NCI-H2196 treated with DMSO at 0.1 percent for 48 hours (cell line): ENCODE measurements at regions not wholly inside any gene's neighbourhood (a gene's known extent, or its start where the extent isn't known, plus 50 kb on each side); places are given as distances from the start of the nearest gene placed in this dataset.
"Not testable (repeated sequence)": the region's sequence is repeated elsewhere in the genome, so short reads cannot be mapped to it uniquely, and the experiment has no call there.

ENCODE experiments used
- DNase-seq: peaks from one replicate; lab custom pipeline; 2025; ENCODE audit not compliant: unreplicated experiment; lab: John Stamatoyannopoulos, UW

DNA sequence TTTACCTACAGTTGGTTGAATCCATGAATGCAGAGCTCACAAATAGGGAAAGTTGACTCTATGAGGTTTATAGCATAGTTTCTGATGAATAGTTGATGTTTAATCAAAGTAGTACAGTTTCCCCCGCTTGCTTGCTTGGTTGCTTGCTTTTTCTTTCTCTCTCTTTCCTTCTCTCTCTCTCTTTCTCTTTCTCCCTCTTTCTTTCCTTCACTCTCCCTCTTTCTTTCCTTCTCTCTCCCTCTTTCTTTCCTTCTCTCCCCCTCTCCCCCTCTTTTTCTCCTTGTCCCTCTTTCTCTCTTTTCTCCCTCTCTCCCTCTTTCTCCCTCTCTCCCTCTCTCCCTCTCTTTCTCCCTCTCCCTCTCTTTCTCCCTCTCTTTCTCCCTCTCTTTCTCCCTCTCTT lies 999.9 kb upstream of the CELF4 start:
- no peak for DNase-seq

DNA sequence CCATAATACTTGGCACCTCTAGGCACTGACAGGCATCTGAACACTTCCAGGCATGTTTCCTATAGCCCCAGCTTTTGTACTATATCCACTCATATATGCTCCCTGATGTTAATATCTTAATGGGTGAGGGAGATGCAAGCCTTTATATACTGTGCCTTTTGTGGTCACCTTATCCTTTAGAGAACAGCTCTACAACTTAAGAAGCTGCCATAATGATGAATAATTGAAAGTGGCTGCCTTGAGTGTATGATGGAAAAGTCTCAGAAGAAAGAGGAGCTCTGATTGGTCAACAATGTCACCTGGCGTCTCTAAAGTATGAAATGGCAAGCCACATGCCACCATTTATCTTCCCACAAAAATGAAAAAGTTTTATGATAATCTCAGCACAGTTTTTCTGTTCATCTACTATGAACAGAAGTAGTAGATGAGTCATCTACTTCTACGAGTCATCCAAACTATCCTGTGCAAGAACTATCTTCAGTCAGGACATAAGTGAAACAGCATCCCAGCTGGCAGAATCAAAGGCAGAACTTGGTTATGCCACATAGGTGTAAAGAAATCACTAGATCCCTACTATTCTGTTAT lies 997.9 kb upstream of the CELF4 start:
- no peak for DNase-seq

DNA sequence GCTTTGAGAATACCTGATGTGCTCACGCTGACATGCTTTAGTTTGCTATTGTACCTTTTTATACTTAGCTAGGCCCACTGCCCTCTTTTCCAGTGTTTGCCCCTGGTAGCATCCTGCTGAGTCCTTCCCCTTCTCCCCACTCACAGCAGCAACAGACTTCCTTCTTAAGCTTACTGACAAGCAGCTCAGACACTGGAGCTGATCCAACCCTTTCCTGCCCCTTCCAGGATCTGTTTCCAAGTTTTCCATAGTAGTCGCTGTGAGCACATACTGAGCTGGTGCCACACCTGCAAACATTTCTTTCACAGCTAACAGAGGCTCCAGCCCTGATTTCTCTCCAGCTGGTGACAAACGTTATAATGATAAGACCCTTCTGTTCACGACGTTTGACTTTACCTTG lies 991.4 kb upstream of the CELF4 start:
- DNase-seq: no peak

DNA sequence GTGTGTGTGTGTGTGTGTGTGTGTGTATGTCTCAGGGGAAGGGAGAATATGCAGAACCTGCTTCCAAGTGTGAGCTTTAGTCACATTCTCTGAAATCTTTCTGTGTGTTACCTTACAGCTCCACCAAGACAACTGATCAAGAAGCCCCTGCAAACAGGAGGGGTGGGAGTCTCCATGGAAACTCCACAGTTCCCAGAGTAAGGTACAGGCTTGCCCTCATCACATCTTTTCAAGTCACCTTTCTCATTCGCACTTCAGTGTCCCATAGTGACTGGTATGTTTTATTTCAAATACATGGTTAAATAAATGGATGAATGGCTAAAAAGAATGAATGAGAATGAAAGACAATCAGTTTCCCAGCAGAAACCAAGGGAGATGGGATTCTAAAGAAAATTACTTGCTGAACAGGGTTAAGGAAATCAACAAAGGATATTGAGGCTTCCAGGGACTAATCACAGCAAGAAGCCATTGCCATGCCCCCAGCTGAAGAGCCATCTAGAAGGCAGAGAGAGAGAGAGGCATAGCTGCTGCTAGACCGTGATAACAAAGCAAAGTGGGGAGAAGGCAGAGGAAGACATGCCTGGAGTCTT lies 987.2 kb upstream of the CELF4 start:
- no peak for DNase-seq

DNA sequence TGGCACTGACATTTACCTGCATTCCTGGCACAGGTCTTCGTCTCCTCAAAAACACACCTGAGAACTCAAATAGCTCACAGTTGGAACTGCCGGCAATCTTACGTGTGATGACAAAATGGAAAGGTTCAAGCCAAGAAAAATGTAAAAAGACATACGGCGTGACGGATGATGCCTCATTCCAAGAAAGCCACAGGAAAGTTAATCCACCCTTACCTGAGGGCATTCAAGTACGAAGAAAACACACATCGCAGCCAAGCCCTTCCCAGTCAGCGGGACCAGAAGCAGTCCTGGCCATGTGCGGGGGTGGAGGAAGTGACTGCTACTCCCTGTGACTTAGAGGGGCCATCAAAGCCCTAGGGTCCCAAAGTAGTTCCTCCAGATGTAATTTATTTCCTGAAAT lies 986.3 kb upstream of the CELF4 start:
- DNase-seq: no peak

DNA sequence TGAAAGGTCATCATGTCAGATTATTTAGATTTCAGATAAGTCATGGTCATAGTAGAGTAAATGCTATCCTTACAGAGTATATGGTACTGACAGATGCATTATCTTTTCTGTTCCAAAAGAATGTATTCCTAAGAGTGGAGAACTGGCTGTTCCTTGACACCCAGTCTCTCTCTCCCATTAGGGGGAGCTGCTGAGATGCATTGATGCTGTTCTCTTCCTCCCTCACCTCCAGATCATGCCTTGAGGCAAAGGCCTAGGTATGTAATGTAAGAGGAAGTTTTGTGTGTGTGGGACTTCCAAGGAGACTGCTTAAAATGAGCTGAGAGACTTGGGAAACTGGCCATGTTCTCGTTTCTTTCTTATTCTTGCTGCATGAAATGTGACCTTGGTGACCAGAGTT lies 979.5 kb upstream of the CELF4 start:
- DNase-seq: no peak

DNA sequence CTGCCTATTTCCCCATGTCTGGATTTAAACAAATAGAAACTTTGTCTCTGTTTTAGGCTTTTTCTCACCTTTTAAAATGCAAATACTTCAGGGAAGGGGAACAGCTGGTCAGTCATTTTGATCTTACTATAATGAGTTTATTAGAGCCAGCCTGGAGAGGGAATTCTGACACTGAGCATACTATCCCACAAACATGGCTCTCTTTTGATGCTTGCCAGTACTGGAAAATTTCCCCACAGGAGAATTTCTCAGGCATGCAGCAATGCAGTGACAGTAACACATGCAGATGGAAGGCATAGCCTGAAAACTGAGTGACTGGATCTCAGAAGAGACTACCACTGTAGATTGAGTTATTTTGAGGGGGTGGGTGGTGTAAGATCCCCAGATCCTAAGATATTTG lies 974.3 kb upstream of the CELF4 start:
- DNase-seq: no peak

DNA sequence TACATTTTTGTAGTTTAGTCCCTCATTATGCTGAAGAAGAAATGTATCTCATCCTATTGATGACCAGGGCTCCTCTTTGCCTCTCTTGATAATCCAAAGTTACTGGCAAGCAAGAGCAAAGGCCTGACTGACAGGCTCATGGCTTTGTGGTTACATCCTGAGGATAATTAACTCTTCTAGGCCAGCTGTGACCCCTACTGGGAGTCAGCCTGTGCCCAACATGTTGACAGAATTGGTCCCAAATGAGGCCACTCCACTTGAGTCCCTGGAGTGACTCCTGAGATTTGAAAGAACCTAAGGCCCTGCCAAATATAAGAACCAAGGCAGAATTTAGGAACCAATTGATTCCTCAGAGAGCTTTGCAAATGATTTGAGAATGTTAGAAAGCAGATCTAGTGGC lies 973.8 kb upstream of the CELF4 start:
- no peak for DNase-seq

DNA sequence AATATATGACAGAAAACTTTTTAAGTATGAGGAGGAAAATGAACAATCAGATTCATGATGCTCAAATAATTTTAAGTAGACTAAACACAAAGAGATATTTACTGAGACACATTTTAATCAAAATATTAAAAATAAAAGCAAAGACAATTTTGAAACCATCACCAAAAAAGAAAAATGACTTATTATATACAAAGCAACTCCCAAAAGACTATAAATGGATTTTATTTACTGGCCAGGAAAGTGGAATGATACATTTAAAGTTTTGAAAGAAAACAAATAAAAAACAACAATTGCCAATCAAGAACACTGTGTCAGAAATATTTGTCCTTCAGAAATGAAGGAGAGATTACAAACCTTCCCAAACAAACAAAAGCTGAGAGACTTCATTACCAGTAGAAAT lies 968.5 kb upstream of the CELF4 start:
- no peak for DNase-seq

DNA sequence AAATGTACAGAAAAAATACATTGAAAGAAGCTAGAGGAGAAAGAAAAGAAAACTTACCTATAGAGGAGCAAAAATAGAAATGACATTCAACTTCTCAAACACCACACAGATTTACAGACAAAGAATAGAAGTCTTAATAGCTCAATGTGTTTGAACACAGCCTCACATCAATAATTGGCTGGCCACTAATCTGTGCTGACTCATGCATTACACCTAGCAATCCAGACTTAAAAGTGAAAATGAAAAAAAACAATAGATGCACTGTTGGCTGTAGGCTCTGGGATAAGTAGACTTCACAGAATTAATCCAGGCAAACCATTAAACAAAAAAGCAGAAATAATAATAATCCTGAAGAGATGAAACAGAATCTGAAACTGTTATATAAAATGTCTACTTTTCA lies 961.3 kb upstream of the CELF4 start:
- DNase-seq: no peak

DNA sequence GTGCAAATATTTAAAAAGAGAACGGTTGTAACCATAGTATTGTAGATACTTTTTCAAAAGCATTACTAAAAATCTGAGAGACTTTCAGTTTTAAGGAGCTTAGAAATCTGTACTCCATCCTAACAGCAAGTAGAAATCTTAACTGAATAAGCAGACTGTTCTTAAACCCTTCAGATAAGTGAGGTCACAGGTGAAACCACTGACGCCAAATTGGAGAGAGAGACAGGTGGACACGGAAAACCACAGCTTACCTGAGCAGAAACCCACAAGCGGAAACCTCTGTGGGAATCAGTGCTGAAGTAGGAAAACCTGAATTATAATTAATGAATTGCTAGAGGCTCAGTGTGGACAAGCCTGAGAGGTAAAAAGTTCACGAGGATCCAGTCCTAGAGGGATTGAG lies 959.4 kb upstream of the CELF4 start:
- DNase-seq: no peak

DNA sequence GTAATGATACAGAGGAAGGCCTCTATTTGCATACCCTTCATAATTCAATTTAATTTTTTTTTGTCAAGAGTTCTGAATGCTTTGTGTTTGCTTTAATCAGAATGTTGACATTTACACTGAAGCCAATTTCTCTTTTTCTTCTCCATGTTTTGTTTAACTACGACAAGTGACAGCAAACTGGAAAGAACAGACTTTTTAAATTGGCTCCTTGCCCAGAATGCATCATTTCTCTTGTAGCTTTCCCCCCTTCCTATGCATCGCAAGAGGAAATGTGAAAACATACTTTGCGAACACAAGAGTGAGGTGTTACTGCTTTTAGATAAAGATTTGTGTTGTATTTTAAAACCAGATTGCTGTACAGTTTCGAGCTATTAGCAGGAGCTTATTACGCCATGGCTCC lies 955.2 kb upstream of the CELF4 start:
- no peak for DNase-seq

DNA sequence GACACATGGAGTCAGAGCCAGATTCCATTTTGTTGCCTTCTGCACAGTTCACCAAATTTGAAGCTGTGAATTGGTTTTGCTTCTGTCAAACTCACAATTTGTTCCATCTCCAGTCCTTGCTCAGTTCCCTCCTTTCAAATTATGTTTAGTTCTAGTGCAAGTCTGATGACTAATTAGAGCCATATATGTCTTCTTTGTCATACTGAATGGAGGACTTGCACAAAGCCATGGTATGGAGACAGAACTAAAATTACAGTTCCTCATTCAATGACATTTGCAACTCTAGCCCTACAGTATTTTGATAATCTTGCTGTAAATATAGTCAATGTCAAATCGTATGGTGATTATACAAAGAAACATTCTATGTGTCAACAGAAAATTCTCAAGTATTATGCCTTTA lies 936.9 kb upstream of the CELF4 start:
- no peak for DNase-seq

DNA sequence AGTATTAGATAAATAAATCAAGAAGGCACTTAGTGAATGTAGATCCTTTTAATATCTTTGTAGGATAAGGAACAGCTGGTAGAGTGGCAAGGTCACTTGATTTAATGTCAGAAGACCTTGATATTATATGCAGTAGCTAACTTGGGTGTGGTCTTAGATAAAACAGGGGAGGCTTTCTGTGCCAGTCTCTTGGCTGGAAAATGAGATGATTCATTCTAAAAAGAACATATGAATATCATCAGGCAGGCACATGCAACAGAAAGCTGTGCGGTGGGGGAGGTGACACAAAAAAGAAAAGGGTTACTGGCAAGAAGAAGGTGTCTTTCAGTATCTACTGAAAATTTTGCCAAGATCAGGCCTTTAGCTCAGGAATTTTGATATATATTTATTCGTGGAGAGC lies 931.7 kb upstream of the CELF4 start:
- DNase-seq: no peak

DNA sequence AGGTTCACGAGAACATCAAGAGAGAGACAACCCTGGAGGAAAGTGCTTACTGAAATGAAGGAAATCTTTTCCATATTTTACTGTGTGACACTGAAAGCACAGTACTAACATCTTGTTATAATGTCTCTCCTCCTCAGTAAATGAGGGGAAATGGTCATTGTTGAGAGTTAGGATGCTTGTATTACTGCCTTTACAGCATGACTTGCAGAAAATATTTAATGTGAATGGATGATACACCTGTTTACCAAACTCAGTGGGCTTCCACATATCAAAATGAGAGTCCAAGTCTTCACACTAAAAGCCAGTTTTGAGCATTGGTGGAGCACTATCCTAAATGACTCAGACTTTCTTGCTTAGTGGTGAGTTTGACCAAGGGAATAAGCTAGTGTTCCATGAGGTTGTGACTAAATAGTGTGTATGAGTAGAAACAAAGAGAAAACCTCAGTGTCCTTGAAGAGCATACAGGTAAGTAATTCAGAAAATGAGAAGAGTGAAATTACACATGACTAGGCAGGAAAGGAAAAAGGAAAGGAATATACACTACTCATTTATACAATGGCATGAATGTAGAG lies 930.7 kb upstream of the CELF4 start:
- no peak for DNase-seq

DNA sequence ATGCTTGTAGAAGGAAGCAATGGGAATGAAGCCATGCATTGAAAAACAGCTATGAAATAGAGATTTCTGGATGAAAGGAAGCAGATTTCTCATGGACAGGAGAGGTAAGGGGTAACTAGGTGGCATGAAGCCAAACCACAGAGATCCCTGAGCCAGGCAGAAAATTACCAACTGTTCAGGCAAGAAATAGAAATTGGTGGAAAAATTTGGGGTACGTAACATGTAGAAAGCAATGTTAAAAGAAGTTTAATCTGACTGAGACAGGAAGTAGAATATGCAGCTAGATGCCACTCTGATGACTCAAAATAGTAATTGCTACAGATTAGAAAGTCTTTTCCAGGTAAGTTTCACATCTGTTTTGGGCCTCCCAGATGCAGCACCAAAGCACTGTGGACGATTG lies 928.5 kb upstream of the CELF4 start:
- no peak for DNase-seq

DNA sequence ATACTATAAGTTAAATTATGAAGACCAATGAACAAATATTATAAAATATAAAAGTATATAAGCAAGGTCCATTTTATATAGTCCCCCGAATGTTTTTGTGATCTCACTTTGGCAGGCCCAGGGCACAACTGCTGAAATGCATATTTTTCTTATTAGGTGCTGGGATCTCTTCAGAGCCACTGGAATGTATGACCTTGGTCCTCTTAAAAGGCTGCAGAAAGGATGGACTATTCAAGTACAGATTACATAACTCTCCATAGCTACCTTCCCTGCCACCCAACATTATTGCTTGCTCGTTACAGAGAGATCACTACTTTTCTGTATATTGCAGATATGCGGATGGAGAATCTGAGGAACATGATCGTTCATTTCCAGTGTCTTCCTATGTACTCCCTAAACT lies 925.6 kb upstream of the CELF4 start:
- no peak for DNase-seq

DNA sequence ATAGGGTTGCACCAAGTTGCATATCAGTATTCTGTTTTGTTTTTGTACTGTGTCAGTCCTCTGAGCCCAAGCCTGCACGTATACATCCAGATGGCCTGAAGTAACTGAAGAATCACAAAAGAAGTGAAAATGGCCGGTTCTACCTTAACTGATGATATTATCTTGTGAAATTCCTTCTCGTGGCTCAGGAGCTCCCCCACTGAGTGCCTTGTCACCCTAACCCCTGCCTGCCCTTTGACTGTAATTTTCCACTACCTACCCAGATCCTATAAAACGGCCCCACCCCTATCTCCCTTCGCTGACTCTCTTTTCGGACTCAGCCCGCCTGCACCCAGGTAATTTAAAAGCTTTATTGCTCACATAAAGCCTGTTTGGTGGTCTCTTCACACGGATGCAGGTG lies 924.1 kb upstream of the CELF4 start:
- not testable (repeated sequence) for DNase-seq

DNA sequence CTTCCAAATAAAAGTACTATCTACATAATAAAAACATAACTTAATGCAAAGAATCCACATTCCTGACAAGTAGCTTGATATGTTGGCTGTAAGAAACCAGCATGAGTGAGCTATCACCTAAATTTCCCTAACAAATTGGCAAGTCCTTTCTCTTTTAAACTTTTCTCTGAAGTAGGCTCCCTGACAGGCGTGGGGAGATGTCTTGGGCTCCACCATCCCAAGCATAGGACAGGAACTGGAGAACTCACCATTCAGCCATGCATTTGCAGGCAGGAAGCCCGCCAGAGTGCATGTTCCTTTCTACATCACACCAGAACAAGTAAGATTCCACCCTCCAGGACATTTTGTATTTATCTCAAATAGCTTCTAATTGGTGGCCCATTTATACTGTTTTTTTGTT lies 921.9 kb upstream of the CELF4 start:
- DNase-seq: no peak

DNA sequence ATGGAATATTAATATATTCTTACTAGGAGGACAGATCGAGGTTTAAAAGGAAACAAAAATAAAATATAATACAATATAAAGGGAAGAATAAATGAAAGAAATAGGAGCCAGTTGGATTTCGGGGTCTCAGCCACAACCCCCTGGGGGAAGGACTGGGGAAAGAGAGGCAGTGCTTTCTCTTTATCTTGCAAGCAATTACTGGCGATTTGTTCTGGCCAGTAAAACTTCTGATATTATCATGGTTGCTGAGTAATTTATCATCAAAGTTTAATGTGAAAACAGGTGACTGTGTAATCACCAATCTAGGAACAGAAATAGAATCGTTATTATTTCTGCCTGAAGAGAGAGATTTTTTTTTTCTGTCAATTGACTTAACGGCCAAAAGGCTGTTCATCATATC lies 917.7 kb upstream of the CELF4 start:
- DNase-seq: no peak

DNA sequence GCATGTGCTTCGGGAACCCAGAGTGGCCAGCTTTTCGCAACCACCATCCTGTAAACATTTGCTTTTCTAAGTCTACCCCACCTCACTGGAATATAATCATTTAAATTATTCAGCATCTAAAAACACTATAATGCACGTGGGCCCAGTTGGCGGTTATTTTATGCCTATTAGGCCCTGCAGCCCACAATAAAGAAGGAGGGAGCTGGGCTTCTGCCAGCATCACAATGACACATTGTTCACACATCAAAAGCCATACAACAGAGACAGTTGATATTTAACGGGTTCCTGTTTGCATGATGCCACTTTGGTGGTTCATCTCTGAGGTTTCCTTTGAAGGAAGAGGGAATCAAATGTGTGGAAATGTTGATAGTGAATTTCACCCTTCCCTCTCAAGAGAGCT lies 916.0 kb upstream of the CELF4 start:
- no peak for DNase-seq

DNA sequence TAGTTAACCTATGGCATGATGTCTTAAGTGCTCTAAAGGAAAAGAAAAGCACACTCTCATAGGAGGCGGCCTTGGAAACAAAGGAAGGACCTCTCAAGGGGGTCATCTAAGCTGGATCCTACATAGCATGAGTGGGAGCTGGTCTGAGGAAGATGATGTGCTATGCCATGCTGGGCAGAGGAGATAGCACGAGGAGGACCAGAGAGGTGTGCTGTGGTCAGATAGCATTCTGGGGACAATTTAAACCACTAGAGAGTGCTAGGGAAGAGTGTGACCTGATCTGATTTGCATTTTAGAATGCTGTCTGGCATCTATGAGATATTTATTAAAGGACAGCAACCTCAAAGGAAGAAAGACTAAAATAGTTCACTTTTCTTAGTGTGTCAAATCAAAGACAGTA lies 910.1 kb upstream of the CELF4 start:
- DNase-seq: no peak

DNA sequence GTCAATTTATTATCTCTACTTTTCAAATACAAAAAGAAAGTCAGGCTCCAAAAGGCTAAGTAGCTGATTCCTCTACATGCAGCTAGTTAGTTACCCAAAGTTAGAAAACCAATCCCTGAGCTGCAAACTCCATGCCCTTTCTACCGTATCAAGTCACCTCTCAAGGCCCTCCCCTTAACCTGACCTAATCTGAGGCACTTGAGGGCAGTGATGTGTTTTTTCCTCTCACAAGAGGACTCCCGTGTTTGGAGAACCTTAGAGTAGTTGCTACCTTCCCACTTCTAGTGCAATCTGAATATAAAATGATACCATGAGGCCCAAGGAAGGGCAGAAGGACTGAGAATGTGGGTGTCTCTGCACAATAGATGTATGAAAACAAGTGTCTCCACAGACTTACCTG lies 907.9 kb upstream of the CELF4 start:
- DNase-seq: no peak
